ENCODE measurements at regions not wholly inside any gene's neighbourhood (a gene's known extent, or its start where the extent isn't known, plus 50 kb on each side); places are given as distances from the start of the nearest gene placed in this dataset.
"Not testable (repeated sequence)": the region's sequence is repeated elsewhere in the genome, so short reads cannot be mapped to it uniquely, and the experiment has no call there.

DNA sequence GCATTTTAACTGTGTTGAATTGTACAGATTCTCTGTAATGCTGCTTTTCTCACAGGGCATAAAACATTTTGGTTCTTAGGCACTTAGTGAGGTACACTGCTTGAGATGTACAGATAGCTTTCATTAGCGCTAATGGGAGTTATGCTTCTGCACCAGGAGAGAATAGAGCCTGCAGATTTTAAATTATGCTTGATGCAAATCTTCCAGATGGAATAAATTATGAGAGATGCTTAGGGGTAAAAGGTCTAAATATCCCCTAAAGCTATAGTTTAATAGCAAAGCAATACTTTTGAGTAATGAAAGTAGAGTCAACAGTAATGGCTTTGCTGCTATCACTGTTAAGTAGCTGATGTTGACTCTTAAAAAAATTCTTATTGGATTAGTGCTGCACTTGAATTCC, 248.9 kb downstream of the S1PR1 start:
- no peak for DNase-seq

GRCh38 chr1:101492144-101492543, 255.3 kb downstream of the S1PR1 start:
- DNase-seq, result not testable (repeated sequence)

GRCh38 chr1:101493920-101494319, 257.1 kb downstream of the S1PR1 start:
- not testable (repeated sequence) for DNase-seq

GRCh38 chr1:101496109-101496508, 259.3 kb downstream of the S1PR1 start:
- no peak for DNase-seq

GRCh38 chr1:101497881-101498559, 261.2 kb downstream of the S1PR1 start:
- DNase-seq, result no peak

DNA sequence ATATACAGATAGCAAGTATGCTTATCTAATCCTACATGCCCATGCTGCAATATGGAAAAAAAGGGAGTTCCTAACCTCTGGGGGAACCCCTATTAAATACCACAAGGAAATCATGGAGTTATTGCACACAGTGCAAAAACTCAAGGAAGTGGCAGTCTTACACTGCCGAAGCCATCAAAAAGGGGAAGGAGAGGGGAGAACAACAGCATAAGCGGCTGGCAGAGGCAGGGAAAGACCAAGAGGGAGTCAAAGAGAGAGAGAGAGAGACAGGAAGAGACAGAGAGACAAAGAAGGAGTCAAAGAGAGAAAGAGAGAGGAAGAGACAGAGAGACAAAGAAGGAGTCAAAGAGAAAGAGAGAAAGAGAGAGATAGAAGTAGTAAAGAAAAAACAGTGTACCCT, 267.3 kb downstream of the S1PR1 start:
- not testable (repeated sequence) for DNase-seq

DNA sequence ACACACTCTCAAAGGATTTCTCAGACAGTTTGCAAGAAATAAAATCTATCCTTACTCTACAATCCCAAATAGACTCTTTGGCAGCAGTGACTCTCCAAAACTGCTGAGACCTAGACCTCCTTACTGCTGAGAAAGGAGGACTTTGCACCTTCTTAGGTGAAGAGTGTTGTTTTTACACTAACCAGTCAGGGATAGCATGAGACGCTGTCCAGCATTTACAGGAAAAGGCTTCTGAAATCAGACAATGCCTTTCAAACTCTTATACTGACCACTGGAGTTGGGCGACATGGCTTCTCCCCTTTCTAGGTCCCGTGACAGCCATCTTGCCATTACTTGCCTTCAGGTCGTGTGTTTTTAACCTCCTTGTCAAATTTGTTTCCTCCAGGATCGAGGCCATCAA, 268.4 kb downstream of the S1PR1 start:
- DNase-seq, result not testable (repeated sequence)

GRCh38 chr1:101506541-101507164, 269.8 kb downstream of the S1PR1 start:
- peak in 4 of 6 experiments; percentile 3 to 59 (median 16) for DNase-seq

GRCh38 chr1:101507547-101507971, 270.7 kb downstream of the S1PR1 start:
- DNase-seq, result no peak

DNA sequence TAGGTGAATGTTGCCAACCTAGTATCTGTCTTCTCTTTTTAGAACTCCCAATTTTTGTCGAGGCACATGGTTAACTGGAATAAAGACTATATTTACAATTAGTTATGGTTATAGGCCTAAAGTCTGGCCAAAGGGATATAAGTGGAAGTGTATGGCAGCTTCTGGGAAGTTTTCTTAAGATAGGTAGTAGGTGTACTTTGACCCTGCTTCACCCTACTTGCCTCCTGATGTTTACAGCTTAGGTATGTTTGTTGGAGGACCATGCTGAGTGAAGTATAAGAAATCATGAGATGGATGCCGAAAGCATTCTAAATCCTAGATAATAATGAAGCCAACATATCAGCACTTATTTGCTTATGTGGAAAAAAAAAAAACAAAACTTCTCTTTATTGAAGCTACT, 272.1 kb downstream of the S1PR1 start:
- no peak for DNase-seq

- no peak for DNase-seq
Measured at GRCh38 chr1:101509370-101509769, 272.6 kb downstream of the S1PR1 start.

GRCh38 chr1:101511202-101511891, 274.5 kb downstream of the S1PR1 start:
- no peak for DNase-seq

- peak in 2 of 6 experiments; percentile 3 to 10 for DNase-seq
Measured at GRCh38 chr1:101520302-101520701, 283.5 kb downstream of the S1PR1 start.

DNA sequence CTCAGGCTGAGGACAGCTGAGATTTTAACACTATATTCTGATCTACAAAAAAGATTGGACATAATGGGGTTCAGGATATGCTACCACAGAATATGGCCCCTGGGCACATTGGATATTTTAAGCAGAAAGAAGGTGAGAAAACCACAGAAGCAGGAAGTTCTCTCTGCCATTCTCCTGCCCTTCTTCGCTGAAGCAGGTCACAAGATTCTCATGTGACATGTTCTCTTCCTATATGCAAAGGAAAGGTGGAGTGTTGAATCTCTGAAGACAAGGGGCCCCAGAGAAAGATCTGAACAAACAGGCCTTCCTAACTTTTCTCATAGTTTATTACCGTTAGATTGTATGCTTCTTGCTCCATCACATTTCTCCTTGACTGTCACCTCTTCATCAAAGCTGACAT, 285.7 kb downstream of the S1PR1 start:
- DNase-seq, result no peak

DNA sequence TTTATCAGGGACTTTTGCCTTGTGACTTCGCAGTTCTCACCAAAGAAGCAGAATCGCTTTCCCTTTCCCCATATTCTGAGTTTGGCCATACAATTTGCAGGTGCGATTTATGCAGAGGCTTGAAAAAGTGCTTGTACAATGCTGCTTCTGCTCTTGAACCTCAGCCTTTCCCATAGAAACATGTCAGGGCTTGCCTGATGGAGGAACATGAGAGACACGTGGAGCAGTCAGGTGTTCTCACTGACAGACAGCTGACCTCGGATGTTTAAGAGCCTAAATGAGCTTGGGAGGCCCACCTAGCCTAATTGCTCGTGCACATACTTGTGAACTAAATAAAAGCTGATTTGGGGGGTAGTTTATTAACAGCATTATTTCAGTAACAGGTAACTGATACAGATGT, 290.0 kb downstream of the S1PR1 start:
- DNase-seq, result no peak

GRCh38 chr1:101532377-101532776, 295.6 kb downstream of the S1PR1 start:
- DNase-seq, result no peak

- no peak for DNase-seq
Measured at GRCh38 chr1:101540161-101540560, 303.3 kb downstream of the S1PR1 start.

DNA sequence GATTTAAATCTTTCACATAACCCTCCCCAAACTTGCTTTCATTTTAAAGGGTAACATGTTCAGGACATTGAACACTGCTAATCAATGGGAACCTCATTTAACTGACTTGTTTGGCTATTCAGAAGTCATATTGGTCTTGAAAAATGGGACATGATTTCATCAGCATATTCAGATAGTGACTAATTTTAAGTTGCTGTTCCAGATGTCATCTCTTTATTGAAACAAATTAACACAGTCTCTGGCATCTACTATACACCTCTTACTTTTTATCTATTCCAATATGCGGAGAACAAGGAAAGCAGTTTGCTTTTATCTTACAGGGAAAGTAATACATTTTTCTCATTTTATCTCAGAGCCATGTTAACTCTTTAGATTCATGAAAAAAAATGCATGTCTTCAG, 310.1 kb downstream of the S1PR1 start:
- no peak for DNase-seq

DNA sequence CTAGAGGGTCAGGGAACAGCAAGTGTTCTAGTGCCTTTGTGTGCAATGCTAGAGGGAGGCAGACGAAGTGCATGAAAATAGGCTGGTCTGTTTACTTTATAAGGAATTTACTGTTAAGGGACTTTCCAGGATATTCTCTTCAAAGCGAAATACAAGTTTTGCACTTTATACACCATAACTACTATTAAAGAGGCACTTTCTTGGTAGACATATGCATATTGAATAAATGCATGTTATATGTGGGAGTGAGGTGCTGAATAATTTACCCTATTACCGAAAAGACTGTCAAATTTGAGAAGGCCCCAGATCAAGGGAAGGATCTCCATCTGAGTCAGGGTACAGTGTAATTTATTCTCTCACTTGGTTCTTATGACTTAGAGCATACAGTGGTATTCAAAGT, 310.5 kb downstream of the S1PR1 start:
- DNase-seq, result no peak

DNA sequence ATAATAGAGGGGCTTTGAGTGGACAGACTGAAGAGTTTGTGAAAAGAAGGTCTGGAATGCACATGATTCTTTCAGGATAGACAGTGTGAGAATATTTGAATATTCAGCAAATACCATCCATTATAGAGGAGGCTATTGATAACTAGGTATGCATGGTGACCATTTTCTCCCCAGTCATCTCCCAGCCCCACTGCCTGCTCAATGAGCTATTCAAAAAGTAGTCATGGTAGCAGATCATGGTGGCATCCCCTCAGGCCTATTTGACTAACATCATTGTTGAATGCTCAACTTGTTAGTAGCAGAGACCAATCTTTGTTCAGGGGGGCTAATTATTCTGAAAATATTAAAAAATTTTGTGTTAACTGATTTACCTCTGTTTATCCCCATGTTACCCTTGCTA, 311.6 kb downstream of the S1PR1 start:
- DNase-seq, result no peak

DNA sequence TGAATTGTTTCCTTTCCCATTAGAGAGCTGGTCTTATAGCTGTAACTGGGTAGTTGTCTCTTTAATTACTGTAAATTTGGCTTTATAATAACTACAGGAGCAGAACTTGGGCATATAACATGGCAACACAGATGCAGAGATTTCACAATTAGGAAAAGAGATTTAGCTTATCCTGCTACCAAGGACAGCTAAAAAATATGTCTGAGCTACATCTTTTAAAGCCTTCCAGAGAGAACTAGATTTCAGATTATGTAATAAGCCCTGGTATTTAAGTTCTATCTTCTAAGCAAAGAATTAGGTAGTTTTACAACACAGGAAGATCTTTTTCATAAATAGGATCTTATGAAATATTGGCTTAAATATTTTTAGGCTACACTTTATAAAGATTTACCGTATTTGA, 313.8 kb downstream of the S1PR1 start:
- no peak for DNase-seq

- DNase-seq, result no peak
Measured at GRCh38 chr1:101566883-101567538, 330.2 kb downstream of the S1PR1 start.

DNA sequence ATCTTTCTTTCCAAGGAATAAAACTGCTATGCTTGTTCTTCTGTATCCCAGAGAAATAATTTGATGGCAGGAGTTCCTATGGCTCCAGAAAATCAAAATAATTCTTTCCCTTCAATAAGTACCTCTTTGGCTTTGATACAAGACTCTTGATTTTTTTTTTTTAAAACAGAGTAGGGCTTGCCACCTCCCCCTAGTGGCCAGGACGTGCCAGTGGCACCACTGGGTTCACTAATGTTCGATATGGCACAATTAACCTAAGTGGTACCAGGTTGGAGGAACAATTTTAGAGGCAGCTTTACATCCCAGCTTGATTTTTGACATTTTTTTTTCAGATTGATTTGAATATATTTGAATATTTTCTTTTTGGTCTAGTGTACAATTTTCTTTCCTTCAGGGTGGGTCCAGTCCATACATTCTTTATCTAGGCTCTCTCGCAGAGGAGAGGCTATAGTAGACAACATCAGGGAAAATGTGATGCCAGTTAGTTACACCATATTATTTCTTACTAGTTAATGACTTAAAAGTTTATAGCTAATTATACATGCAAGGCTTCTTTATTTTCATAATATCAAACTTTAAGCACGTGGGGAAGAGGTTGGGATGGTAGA, 330.9 kb downstream of the S1PR1 start:
- peak in 4 of 6 experiments; percentile 3 to 39 (median 19) for DNase-seq
